Stimulated activated memory B cell treated with anti-CD40 and anti-IgM and Interleukin-4, amounts not matched to agents 10 μg/mL and 1 μg/mL and 100 μg/mL, for 72 hours (primary cell): ENCODE measurements at regions not wholly inside any gene's neighbourhood (a gene's known extent, or its start where the extent isn't known, plus 50 kb on each side); places are given as distances from the start of the nearest gene placed in this dataset.
"Not testable (repeated sequence)": the region's sequence is repeated elsewhere in the genome, so short reads cannot be mapped to it uniquely, and the experiment has no call there.

Experiments
- ATAC-seq: fragments of 150-1000 bp; cut with Tn5 transposase; 2 replicates; pipeline ENCODE4 v1.10.0; 2021
- H3K27ac Mint-ChIP-seq: one replicate; pipeline ENCODE4 v1.8.0; 2022; ENCODE audit warnings: mild to moderate bottlenecking, mixed read lengths
- H3K27me3 Mint-ChIP-seq: one replicate; pipeline ENCODE4 v1.8.0; 2022; ENCODE audit warnings: mixed read lengths
- H3K36me3 Mint-ChIP-seq: one replicate; pipeline ENCODE4 v1.8.0; 2022; ENCODE audit warnings: mixed read lengths
- H3K4me1 Mint-ChIP-seq: one replicate; pipeline ENCODE4 v1.8.0; 2022; ENCODE audit warnings: mixed read lengths
- H3K4me3 Mint-ChIP-seq: one replicate; pipeline ENCODE4 v1.8.0; 2022; ENCODE audit warnings: mild to moderate bottlenecking, moderate library complexity, mixed read lengths
- H3K9me3 Mint-ChIP-seq: one replicate; pipeline ENCODE4 v1.8.0; 2022; ENCODE audit warnings: mixed read lengths

DNA sequence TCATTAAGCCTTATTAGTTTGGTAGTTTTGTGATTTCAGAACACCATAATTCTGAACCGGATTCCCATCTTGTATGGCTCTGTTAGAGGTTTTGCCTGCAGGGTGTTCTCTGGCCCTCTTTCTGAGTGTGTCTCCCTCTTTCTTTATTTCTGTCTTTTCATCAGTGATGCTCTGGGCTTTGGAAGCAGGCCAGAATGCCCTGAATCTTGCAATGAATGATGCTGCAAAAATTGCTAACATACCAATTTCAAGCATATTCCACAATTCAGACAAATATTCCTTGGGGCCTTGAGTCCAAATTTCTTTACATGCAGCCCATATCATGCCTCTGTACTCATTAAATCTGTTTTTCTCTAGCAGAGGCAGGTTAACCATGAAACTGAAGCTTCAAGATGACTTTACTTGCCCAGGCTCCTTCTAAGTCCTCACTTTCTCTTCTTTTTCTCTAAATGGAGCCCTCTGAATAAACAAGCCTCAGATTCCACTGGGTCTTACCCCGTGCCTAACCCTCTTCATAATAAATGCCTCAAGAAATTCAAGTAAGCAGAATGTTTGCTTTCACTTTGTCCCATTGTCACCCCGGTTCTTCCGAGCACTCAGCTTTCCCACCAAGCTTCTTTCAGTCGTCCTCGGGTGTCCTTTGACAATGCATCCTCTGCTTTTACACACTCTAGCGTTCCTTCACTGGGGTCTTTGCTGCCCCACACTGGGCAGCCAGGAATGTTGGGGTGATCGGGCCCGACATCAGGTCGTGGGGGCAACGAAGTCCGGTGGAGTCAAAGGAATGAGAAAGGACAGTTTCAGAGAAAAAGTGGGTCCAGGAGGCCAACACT is 78.8 kb upstream of the SLC38A4 start:
- Mint-ChIP-seq H3K36me3 (peaks cover 2% of the 10 kb centered on the region), H3K27ac (no peak overlapping the region), H3K4me1 (peaks cover 6% of the 10 kb centered on the region), H3K9me3 (peaks cover under 1% of the 10 kb centered on the region), H3K4me3 (no peak overlapping the region), H3K27me3 (no peaks in the 10 kb centered on the region)
- ATAC-seq, result no peak

DNA sequence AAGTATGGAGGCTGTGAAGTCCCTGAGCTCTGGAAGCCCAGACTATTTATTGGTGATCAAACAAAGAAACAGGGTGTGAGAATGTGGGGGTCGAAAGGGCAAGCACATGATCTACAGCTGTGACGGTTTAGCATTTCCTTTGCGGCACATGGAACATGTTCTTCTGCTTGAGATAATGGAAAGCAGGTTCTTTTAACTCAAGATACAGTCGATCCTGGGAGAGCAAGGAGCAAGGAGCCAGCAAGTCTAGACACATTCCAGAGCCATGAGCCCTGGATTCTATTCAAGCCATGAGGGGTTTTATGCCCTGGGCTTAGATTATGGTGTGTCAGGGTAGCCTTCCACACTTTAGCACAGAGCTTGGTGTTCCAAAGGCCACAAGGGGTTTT is 79.4 kb upstream of the SLC38A4 start:
- H3K27me3 Mint-ChIP-seq, H3K27ac Mint-ChIP-seq, H3K4me1 Mint-ChIP-seq, ATAC-seq, H3K36me3 Mint-ChIP-seq, H3K9me3 Mint-ChIP-seq, H3K4me3 Mint-ChIP-seq: not testable (repeated sequence)

DNA sequence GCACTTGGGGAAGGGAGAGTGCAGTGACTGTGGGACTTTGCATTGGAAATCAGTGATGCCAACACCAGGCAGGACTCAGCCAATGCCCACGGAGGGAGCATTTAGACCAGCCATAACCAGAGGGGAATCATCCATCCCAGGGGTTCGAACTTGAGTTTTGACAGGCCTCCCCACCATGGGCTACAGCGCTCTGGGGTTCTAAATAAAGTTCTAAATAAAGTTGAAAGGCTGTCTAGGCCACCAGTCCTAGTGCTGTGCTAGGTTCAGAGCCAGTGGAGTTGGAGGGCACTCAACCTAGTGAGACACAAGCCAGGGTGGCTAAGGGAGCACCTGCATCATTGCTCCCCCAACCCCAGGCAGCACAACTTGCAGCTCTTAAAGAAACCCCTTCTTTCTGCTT is 82.0 kb upstream of the SLC38A4 start:
- Mint-ChIP-seq H3K9me3 (peaks cover 22% of the 10 kb centered on the region), H3K4me3 (no peak overlapping the region), H3K36me3 (peaks cover 24% of the 10 kb centered on the region), H3K4me1 (no peaks in the 10 kb centered on the region), H3K27ac (no peak overlapping the region), H3K27me3 (peaks cover 22% of the 10 kb centered on the region)
- no peak for ATAC-seq

DNA sequence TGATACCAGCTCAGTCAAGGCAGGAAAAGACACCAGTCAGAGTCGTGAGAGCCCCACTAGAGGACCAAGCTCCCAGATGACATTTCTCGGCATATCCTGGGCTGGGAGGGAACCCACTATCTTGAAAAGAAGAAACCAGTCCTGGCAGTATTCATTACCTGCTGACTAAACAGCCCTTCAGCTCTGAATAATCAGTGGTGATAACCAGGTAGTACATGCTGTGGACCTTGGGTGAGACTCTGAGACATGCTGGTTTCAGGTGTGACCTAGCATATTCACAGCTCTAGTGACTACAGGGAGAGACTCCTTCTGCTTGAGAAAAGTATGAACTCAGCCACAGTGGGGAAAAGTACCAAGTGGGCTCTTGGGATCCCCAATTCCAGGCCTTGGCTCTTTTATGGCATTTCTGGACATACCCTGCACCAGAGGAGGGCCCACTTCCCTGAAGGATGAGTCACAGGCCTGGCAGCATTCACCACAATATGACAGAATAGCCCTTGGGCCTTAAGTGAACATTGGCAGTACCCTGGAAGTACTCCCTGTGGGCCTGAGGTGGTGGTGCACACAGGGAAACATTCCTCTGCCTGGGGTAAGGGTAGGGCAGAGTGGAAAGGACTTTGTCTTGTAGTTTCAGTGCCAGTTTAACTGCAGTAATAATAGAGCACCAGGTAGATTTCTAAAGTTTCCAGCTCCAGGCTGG is 82.6 kb upstream of the SLC38A4 start:
- no peaks in the 10 kb centered on the region for H3K4me1 Mint-ChIP-seq
- H3K9me3 Mint-ChIP-seq, result peaks cover 22% of the 10 kb centered on the region
- H3K4me3 Mint-ChIP-seq, result no peak overlapping the region
- ATAC-seq, result no peak
- H3K36me3 Mint-ChIP-seq, result peaks cover 24% of the 10 kb centered on the region
- H3K27me3 Mint-ChIP-seq, result peaks cover 22% of the 10 kb centered on the region
- no peak overlapping the region for H3K27ac Mint-ChIP-seq

DNA sequence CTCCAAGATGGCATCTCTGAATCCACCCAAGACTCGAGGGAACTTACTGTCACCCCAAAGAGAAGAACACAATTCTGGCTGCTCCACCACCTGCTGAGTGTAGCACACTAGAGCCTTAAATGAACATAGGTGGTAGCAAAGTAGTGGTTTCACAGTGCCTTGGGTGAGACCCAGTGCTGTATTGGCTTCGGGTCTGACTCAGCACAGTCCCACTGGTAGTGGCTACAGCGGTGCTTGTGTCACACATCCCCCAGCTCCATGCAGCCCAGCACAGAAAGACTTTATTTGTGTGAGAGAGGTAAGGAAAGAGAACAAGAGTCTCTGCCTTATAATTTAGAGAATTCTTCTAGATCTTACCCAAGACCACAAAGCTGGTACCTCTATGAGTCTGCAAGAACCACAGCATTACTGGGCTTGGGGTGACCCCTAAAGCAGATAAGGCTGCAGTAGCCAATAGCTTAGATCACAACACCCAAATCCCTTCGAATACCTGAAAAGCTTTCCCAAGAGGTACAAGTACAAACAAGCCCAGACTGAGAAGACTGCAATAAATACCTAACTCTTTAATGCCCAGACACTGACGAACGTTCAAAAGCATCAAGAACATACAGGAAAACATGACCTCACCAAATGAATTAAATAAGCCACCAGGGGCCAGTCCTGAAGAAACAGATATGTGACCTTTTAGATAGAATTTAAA is 83.3 kb upstream of the SLC38A4 start:
- peaks cover 22% of the 10 kb centered on the region for H3K9me3 Mint-ChIP-seq
- no peaks in the 10 kb centered on the region for H3K4me1 Mint-ChIP-seq
- no peak overlapping the region for H3K4me3 Mint-ChIP-seq
- no peak overlapping the region for H3K27ac Mint-ChIP-seq
- peaks cover 22% of the 10 kb centered on the region for H3K27me3 Mint-ChIP-seq
- ATAC-seq, result no peak
- H3K36me3 Mint-ChIP-seq, result peaks cover 24% of the 10 kb centered on the region

DNA sequence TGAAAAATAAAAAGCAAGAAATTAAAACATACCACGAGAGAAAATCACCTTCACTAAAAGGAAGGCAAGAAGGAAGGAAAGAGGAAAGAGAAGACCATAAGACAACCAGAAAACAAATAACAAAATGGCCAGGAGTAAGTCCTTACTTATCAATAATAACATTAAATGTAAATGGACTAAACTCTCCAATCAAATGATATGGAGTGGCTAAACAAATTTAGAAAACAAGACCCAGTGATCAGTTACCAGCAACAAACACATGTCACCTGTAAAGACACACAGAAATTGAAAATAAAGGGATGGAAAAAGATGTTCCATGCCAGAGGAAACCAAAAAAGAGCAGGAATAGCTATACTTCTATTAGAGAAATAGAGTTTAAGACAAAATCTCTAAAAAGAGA is 85.0 kb upstream of the SLC38A4 start:
- Mint-ChIP-seq H3K4me3 (no peak overlapping the region), H3K36me3 (peaks cover 24% of the 10 kb centered on the region), H3K27me3 (peaks cover 22% of the 10 kb centered on the region), H3K27ac (no peak overlapping the region), H3K9me3 (peaks cover 22% of the 10 kb centered on the region), H3K4me1 (no peaks in the 10 kb centered on the region)
- ATAC-seq, result no peak

DNA sequence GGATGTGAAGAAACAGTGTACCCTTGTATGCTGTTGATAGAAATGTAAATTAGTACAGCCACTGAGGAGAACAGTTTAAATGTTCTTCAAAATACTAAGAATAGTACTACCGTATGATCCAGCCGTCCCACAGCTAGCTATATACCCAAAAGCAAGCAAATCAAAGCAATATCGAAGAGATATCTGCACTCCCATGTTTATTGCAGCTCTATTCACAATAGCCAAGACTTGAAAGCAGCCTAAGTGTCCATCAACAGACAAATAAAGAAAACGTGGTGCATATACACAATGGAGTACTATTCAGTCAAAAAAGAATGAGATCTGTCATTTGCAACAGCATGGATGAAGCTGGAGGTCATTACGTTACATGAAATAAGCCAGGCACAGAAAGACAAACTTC is 88.5 kb upstream of the SLC38A4 start:
- H3K9me3 Mint-ChIP-seq, result peaks cover 22% of the 10 kb centered on the region

DNA sequence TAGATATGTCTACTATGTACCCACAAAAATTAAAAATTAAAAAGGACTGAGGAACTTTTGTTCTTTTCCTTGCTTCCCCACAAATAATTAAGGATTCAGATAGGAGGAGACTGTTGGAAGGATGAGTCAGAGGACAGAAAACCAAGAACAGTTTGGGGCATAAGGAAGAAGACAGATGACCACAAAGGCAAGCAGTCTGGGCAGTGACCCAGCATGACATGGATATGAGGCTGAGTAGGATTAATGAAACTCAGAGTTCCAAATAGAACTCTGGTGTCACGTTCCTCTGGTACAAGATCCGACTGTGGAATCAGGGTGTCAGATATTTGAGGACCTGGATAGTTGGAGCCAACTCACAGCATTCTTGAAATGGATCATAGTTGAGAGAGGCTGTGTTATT is 89.3 kb upstream of the SLC38A4 start:
- Mint-ChIP-seq H3K4me1 (no peaks in the 10 kb centered on the region), H3K27me3 (peaks cover 22% of the 10 kb centered on the region), H3K9me3 (peaks cover 17% of the 10 kb centered on the region), H3K4me3 (no peak overlapping the region), H3K36me3 (peaks cover 18% of the 10 kb centered on the region), H3K27ac (no peak overlapping the region)
- no peak for ATAC-seq

More for the DNA sequence above, 88.5 kb upstream of the SLC38A4 start:
- Mint-ChIP-seq H3K36me3 (peaks cover 24% of the 10 kb centered on the region), H3K27ac (no peak overlapping the region), H3K27me3 (peaks cover 22% of the 10 kb centered on the region), H3K4me1 (no peaks in the 10 kb centered on the region), H3K4me3 (no peak overlapping the region)
- no peak for ATAC-seq

DNA sequence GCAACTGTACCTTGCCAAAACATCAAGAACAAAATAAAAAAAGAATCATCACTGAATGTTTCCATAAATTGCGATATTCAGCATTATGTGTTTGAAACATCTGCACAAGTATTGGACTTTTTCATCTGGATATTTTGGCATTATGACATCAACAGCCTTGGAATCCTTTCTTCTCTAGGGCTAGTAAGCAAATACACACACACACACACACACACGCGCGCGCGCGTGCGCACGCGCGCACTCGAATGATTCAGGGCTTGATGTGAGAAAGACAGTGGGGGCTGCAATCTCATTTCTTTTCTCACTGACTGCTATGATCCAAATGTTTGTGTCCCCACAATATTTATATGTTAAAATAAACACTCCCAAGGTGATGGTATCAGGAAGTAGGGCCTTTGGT is 90.0 kb upstream of the SLC38A4 start:
- H3K27me3 Mint-ChIP-seq, result peaks cover 16% of the 10 kb centered on the region
- no peak overlapping the region for H3K4me3 Mint-ChIP-seq

DNA sequence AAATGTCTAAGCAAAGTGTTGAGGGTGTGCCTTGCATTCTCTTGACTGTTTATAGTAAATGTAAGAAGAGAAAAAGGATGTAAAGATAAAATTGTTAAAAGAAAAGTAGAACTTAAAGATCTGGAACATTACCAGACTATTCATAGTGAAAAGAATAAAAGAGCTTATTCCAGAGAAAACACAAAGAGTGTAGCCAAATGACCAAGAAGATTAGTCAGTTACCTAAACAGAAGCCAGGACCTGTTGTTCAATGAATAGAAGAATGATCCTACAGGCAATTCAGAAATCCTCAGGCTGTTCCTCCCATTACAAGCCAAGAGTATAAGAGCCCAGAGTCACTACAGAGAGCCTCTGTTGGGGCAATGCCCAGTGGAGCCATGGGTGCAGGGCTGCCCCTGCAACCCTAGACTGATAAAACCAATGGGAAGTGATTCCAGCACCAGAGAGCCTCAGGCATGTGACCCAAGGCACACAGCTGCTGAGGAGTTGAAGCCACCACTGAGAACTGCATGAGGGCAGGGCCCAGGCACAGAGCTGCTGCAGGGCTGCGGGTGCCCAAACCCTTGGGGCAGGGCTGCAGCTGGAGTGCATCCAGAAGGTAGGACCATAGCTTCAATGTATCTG is 91.1 kb upstream of the SLC38A4 start:
- Mint-ChIP-seq H3K4me3 (no peak overlapping the region), H3K36me3 (peaks cover 5% of the 10 kb centered on the region), H3K4me1 (peaks cover 6% of the 10 kb centered on the region), H3K9me3 (peaks cover 7% of the 10 kb centered on the region), H3K27me3 (peaks cover 5% of the 10 kb centered on the region), H3K27ac (no peak overlapping the region)
- ATAC-seq, result no peak

More for the DNA sequence above, 90.0 kb upstream of the SLC38A4 start:
- peaks cover 13% of the 10 kb centered on the region for H3K9me3 Mint-ChIP-seq
- H3K36me3 Mint-ChIP-seq, result peaks cover 12% of the 10 kb centered on the region
- no peak overlapping the region for H3K27ac Mint-ChIP-seq
- peaks cover 5% of the 10 kb centered on the region for H3K4me1 Mint-ChIP-seq
- ATAC-seq, result no peak

DNA sequence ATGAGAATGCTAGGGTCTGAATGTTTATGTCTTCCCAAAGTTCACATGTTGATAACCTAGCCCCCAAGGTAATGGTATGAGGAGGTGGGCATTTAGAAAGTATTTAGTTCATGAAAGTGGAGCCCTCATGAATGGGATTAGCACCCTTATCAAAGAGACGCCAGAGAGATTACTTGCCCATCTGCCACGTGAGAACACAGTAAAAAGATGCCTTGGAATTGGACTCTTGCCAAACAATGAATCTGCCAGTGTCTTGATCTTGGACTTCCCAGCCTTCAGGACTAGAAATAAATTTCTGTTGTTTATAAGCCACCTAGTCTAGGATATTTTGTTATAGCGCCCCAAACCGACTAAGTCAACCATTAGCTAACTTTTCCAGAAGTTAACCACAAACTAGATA is 92.0 kb upstream of the SLC38A4 start:
- no peak overlapping the region for H3K4me3 Mint-ChIP-seq
- H3K4me1 Mint-ChIP-seq, result peaks cover 6% of the 10 kb centered on the region
- H3K36me3 Mint-ChIP-seq, result no peaks in the 10 kb centered on the region
- H3K27ac Mint-ChIP-seq, result no peak overlapping the region
- H3K9me3 Mint-ChIP-seq, result no peaks in the 10 kb centered on the region
- no peaks in the 10 kb centered on the region for H3K27me3 Mint-ChIP-seq
- ATAC-seq, result no peak

DNA sequence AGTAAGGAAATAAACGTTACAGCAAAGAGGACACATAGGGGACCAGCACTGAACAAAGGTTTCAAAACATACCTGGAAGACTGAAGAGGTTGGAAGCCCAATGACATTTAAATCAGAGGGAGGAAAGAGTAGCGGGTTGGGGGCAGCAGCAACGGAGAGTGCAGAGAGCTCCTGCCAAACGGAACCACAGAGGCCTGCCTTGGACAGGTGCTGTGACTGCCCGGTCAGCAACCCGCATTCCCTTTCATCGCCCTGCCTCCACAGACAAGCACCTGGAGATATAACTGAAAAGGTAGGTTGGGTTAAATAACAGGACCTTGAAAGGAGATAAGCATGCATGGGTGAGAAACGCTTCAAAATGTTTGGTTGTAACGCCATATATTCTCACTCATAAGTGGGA is 92.8 kb upstream of the SLC38A4 start:
- Mint-ChIP-seq H3K27me3 (no peaks in the 10 kb centered on the region), H3K36me3 (no peaks in the 10 kb centered on the region), H3K9me3 (no peaks in the 10 kb centered on the region), H3K4me1 (peaks cover 6% of the 10 kb centered on the region), H3K4me3 (no peak overlapping the region), H3K27ac (no peak overlapping the region)
- no peak for ATAC-seq

DNA sequence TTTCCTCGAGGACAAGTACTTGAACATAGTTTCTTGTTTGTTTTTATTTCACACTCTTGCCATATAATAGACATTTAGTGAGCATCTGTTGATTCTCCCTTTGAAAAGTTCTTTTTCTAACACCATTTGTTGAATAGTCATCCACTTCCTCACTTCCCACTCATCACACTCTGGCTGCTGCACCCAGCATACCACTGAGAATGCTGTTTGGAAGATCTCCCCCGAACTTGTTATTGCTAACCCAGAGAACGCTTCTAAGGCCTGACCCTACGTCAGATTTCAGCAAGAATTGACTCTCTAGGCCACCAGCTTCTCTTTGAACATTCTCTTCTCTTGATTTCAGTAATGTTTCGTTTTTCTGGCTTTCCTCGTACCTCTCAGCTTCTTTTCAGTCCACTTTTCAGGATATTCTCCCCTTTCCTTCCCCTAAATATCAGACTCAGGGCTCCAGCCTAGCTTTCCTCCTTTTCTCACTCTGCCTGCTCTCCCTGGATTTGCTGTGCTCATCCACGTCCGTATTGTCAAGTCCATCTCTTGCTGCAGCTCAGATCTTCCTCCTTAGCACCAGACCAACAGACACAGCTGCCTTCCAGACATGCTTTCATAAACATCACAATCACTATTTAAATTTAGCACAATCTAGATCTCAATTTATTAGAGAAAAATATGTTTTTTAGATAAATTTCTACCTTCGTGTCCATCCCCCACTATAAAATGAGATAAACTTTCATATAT is 94.0 kb upstream of the SLC38A4 start:
- ATAC-seq, result no peak
- H3K27me3 Mint-ChIP-seq, result peaks cover 2% of the 10 kb centered on the region
- H3K4me3 Mint-ChIP-seq, result no peak overlapping the region
- H3K9me3 Mint-ChIP-seq, result no peaks in the 10 kb centered on the region
- no peaks in the 10 kb centered on the region for H3K36me3 Mint-ChIP-seq
- H3K27ac Mint-ChIP-seq, result no peak overlapping the region
- H3K4me1 Mint-ChIP-seq, result peaks cover 6% of the 10 kb centered on the region

DNA sequence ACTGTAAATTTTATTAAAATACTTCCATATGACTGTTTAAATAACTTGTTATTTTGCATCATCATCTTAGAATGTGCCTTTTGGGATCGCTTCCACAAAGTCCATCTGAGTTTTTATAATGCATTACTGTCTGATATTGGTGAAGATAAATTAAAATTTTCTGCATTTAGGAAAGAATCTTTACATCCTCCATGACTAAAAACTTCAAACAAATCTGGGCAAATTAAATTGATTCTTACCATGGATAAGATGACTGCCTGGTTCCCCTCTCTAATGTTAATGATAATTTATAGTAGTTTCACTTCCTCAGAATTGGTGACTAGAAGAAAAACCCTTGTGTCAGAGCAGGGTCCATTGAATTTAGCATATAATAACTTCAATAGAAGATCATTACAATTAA is 94.7 kb upstream of the SLC38A4 start:
- Mint-ChIP-seq H3K36me3 (no peaks in the 10 kb centered on the region), H3K27ac (no peak overlapping the region), H3K27me3 (peaks cover 8% of the 10 kb centered on the region), H3K4me3 (no peak overlapping the region), H3K9me3 (no peaks in the 10 kb centered on the region), H3K4me1 (peaks cover 6% of the 10 kb centered on the region)
- ATAC-seq, result no peak
